NCI-H524 (cell line): ENCODE measurements at regions not wholly inside any gene's neighbourhood (a gene's known extent, or its start where the extent isn't known, plus 50 kb on each side); places are given as distances from the start of the nearest gene placed in this dataset.

Experiments used
- DNase-seq, 2 experiments: peaks; one replicate each; lab custom pipeline; 2025; lab: John Stamatoyannopoulos, UW

DNA sequence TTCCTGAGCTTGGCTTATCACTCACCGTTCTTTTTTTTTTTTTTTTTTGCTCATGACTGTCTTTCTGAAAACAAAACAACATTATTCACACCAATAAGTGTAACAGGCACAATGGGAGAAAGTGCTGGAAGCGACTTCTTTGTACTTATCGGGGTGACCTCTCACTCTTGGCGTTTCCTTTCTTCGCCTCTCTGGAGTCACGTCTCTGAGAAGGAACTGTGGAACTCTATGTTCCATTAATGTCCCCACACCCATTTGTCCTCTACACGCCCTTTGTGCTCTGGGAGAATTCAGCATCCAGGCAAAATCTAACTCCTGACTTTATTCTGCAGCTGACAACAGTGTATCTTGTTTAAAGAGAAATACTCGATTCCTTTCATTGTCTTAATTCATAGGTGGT is 70.8 kb upstream of the FAM204A start:
- DNase-seq: no peak

DNA sequence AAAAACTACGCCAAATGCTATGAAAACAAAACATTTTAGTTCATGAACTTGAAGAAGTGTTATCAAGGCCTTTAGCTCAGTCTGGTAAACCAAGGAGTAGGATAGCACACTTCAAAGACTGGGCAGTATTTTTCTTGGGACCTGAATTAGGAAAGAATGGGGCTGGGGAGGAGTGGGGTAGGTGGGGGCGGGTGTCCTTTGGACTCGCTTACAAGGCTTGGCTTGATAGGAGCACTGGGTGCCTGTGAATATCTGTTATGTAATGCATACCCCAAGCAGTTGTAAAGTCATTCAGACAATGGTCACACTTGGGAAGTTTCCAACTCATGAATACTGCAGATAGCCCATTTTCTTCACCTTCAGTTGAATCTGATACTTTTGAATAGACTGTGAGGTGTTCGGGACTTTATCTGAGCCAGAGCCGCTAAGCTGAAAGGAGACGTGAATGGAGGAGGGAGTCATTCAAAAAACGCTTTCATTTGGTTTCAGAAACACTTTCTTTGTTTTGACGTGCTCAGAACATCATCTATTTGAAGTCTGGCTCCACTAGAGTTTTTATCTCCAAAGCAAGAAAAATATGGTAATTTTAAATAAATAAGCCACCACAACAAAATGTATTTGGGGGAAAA is 70.1 kb upstream of the FAM204A start:
- no peak for DNase-seq

- DNase-seq: no peak
These were observed 67.2 kb upstream of the FAM204A start for GRCh38 chr10:118409295-118409694.

DNA sequence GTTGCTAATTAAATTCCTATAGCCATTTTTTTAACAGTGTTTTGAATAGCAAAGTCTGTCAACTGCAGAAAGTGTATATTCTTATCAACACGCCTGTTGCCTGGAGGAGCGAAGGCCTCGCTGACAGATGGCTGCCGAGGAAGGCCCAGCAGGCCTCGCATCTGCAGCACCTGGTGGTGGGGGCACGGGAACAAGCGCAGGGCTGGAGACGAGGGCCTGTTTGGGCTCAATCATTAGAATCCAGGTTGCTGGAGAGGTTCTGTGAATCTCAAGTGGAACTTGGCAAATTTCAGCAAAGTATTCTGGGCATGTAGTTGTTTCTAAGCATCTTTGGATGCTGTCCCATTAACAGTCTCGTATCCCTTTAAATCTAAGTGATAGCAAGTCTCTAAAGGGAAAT is 66.1 kb upstream of the FAM204A start:
- peak; percentile 26 to 65 for DNase-seq

- peak in 1 of 2 experiments; percentile 52 for DNase-seq
These were observed 65.7 kb upstream of the FAM204A start for GRCh38 chr10:118407777-118408176.

DNA sequence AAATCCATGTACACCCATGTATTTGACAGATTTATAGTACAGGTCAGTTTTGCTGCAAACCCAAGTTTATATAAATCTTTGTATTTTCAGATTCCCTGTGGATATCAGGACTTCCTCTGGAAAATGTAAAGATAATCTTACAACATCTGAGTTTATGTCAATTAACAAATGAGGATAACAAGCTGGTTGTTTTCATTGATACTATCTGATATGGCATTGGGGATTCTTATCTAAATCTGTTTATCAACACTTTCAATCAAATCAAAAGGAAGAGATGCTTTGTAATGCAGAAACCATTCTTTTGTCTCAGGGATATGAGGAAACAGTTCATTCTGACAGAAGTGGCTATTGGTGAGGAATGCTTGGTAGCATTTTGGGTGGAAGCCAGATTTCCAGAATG is 64.9 kb upstream of the FAM204A start:
- no peak for DNase-seq

DNA sequence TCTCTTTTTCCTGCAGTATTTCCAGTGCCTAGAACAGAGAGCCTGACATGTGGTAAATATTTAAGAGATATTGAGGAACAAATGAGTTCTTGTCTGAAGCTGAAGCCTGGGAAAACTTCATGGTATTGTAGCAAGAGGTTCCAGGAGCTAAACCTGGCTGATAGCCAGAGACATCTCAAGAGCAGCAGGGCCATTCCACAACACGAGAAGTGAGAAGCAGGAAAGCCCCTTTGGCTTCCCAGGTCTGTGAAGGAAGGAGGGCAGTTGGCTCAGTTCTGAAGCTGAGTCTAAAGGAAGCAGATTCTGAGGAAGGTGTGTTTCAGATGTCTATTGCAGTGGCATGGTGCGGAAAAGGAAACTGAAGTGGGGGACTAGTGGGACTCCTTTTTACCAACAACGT is 63.8 kb upstream of the FAM204A start:
- no peak for DNase-seq

DNA sequence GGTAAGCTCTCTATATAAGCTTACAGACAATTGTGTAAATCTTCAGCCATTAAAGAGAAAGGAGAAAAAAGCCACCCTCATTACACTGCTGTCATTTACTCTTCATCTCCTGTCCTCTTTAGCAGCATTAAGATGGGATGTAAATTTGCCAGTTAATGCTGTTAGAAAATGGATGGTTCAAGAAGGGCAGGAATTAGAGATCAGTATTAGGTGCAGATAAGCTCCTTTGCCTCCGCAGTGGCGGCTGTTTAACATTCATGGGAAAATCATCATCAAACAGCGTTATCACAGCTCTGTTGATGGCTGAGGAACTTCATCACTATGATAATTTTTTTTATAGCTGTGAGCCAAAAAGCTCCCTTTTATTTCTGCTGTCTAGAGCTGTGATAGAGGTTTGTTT is 61.8 kb upstream of the FAM204A start:
- DNase-seq: no peak

DNA sequence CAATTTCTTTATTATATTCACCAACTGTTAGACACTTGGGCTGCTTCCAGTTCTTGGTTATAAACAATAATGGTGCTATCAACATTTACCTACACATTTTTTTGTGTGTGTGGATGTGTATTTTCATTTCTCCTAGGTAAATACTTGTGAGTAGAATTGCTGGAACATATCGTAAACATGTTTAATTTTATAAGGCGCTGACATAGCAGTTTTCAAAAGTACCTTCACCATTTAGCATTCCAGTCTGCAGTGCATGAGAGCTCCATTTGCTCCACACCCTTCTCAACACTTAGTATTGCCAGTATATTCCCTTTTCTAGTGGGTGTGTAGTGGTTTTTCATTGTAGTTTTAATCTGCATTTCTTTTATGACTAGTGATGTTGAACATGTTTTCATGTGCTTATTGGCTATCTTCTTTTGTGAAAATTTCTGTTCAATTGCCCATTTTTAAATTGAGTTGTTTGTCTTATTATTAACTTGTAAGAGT is 59.6 kb upstream of the FAM204A start:
- no peak for DNase-seq

GRCh38 chr10:118397391-118397790 is 55.3 kb upstream of the FAM204A start:
- DNase-seq: no peak

GRCh38 chr10:118395947-118396346 is 53.8 kb upstream of the FAM204A start:
- no peak for DNase-seq

- peak; percentile 10 to 62 for DNase-seq
These were observed 52.4 kb upstream of the FAM204A start for GRCh38 chr10:118394301-118395200.

GRCh38 chr10:118392761-118393160 is 50.6 kb upstream of the FAM204A start:
- DNase-seq: no peak
